NT2/D1 (cell line): ENCODE measurements at regions not wholly inside any gene's neighbourhood (a gene's known extent, or its start where the extent isn't known, plus 50 kb on each side); places are given as distances from the start of the nearest gene placed in this dataset.

Experiments used
- YY1 ChIP-seq: IDR thresholded peaks from 2 replicates; pipeline ENCODE4 v1.6.1; 2011; ENCODE audit not compliant: insufficient read length, insufficient read depth
- ZNF274 ChIP-seq: IDR thresholded peaks from 2 replicates; pipeline ENCODE4 v1.6.1; 2011; ENCODE audit warnings: mild to moderate bottlenecking, low read depth, low read length

DNA sequence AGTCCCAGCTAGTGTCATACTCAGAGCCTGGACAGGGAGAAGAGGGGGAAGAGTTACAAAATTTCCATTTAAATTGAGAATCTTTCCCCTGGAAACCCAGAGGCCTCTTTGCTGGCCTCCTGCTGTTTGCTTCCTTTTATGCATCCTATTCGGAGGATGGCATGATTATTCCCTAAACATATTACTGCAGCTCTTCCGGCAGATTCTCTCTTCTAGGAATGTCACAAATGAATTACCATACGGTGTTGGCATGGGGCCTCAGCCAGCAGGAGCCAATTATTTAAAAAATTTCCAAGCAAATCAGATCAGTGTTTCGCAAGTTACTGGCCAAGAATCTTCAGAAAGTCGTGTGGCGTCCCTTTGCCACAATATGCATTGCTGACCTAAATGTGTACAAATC, 326.7 kb upstream of the NCAM1 start:
- TF ChIP-seq ZNF274 (no peak), YY1 (no peak)
